Uterus (tissue), 2 donors: ENCODE measurements at regions not wholly inside any gene's neighbourhood (a gene's known extent, or its start where the extent isn't known, plus 50 kb on each side); places are given as distances from the start of the nearest gene placed in this dataset.

Experiments
- CTCF ChIP-seq, 4 experiments: fragments of 200-600 bp in 2 of 4; fragments of 450-650 bp in 2 of 4; sonication (generic) in 2 of 4; IDR thresholded peaks; one replicate each; pipeline ENCODE4 v1.5.1; 2016 to 2019; ENCODE audit warnings: antibody characterized with exemption in 4 of 4, mild to moderate bottlenecking in 2 of 4, moderate library complexity in 1 of 4
- POLR2A ChIP-seq, 2 donors: fragments of 450-650 bp; IDR thresholded peaks; one replicate each; pipeline ENCODE4 v1.6.1; 2016; ENCODE audit warnings: antibody characterized with exemption in 2 of 2, mild to moderate bottlenecking in 1 of 2, moderate library complexity in 1 of 2

GRCh38 chr18:78649421-78649820 is 330.2 kb upstream of the SALL3 start:
- TF ChIP-seq CTCF (IDR thresholded peaks at IDR 0.05) (no peak), POLR2A (IDR thresholded peaks at IDR 0.05) (no peak)
